C4-2B (cell line): ENCODE measurements at regions not wholly inside any gene's neighbourhood (a gene's known extent, or its start where the extent isn't known, plus 50 kb on each side); places are given as distances from the start of the nearest gene placed in this dataset.
"Not testable (repeated sequence)": the region's sequence is repeated elsewhere in the genome, so short reads cannot be mapped to it uniquely, and the experiment has no call there.

ENCODE experiments used
- ZFX ChIP-seq: fragments of 450-650 bp; IDR thresholded peaks from 2 replicates; pipeline ENCODE4 v1.6.1; 2017
- TF ChIP-seq, protein P1 (sequence below): fragments of 450-650 bp; conservative IDR thresholded peaks from 2 replicates; pipeline ENCODE4 v1.5.1; 2017; ENCODE audit warnings: mild to moderate bottlenecking

DNA sequence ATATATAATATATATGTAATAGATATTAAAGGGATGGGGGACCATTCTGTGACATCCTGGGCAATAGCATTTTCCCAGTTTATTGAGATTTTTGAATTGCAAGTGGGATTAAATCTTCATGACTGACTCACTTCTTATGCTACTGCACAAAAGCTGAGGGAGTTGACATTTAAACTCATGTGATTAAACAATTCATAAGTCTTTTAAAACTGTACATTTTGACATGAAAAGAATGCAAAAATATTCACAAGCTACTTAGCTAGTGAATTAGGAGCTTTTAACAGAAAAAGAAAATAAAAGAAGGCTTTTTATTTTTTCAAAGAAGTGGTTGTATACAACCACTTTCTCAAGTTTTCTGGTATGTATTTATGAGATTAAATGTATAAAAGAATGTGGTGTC, 179.4 kb upstream of the POMZP3 start:
- TF ChIP-seq, protein P1, sequence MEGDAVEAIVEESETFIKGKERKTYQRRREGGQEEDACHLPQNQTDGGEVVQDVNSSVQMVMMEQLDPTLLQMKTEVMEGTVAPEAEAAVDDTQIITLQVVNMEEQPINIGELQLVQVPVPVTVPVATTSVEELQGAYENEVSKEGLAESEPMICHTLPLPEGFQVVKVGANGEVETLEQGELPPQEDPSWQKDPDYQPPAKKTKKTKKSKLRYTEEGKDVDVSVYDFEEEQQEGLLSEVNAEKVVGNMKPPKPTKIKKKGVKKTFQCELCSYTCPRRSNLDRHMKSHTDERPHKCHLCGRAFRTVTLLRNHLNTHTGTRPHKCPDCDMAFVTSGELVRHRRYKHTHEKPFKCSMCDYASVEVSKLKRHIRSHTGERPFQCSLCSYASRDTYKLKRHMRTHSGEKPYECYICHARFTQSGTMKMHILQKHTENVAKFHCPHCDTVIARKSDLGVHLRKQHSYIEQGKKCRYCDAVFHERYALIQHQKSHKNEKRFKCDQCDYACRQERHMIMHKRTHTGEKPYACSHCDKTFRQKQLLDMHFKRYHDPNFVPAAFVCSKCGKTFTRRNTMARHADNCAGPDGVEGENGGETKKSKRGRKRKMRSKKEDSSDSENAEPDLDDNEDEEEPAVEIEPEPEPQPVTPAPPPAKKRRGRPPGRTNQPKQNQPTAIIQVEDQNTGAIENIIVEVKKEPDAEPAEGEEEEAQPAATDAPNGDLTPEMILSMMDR: not testable (repeated sequence)
- TF ChIP-seq ZFX: not testable (repeated sequence)
